Lower leg skin (tissue), 4 donors: ENCODE measurements at regions not wholly inside any gene's neighbourhood (a gene's known extent, or its start where the extent isn't known, plus 50 kb on each side); places are given as distances from the start of the nearest gene placed in this dataset.

ENCODE experiments used
- DNase-seq, 2 donors: peaks; one replicate each; pipeline ENCODE4 v3.0.0-alpha.2; 2019; ENCODE audit warnings: low spot score in 2 of 2
- H3K4me3 ChIP-seq: fragments of 200-600 bp; sonication (generic); 2 replicates; pipeline ENCODE4 v1.5.1; 2017; ENCODE audit warnings: mild to moderate bottlenecking, low read depth; ENCODE audit not compliant: poor library complexity, severe bottlenecking
- POLR2A ChIP-seq, 2 donors: fragments of 450-650 bp; IDR thresholded peaks; one replicate each; pipeline ENCODE4 v1.6.1; 2016 to 2017; ENCODE audit warnings: antibody characterized with exemption in 2 of 2, mild to moderate bottlenecking in 1 of 2, moderate library complexity in 1 of 2
- WGBS, 2 donors: methylation state at CpG; one replicate each; pipeline ENCODE4 v1.1.5; 2018; 5-methylcytosine and 5-hydroxymethylcytosine counted together
- intact Hi-C: fragments of 100-400 bp; cut with DNase I; formaldehyde crosslinking; loops from one replicate; pipeline ENCODE4 v1.15.0; 2023; ENCODE audit warnings: low total_unique reads
- TF ChIP-seq, protein P1 (sequence below), 3 donors: fragments of 450-650 bp; IDR thresholded peaks; one replicate each; pipeline ENCODE4 v1.5.1; 2016; ENCODE audit warnings: antibody characterized with exemption in 3 of 3, mild to moderate bottlenecking in 3 of 3, moderate library complexity in 2 of 3

DNA sequence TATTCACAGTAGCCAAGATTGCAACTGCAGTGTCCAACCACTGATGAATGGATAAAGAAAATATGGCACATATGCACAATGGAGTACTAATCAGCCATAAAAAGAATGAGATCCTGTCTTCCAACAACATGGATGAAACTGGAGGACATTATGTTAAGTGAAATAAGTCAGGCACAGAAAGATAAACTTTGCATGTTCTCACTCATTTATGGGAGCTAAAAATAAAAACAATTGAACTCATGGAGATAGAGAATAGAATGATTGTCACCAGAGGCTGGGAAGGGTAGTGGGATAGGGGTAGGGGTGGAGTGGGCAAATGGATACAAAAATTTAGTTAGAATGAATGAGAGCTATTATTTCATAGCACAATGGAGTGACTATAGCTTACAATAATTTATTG is 305.5 kb upstream of the ETAA1 start:
- no peak for DNase-seq
- H3K4me3 ChIP-seq, result no peak overlapping the region
- intact Hi-C loops, result no loop called here
- TF ChIP-seq, protein P1, sequence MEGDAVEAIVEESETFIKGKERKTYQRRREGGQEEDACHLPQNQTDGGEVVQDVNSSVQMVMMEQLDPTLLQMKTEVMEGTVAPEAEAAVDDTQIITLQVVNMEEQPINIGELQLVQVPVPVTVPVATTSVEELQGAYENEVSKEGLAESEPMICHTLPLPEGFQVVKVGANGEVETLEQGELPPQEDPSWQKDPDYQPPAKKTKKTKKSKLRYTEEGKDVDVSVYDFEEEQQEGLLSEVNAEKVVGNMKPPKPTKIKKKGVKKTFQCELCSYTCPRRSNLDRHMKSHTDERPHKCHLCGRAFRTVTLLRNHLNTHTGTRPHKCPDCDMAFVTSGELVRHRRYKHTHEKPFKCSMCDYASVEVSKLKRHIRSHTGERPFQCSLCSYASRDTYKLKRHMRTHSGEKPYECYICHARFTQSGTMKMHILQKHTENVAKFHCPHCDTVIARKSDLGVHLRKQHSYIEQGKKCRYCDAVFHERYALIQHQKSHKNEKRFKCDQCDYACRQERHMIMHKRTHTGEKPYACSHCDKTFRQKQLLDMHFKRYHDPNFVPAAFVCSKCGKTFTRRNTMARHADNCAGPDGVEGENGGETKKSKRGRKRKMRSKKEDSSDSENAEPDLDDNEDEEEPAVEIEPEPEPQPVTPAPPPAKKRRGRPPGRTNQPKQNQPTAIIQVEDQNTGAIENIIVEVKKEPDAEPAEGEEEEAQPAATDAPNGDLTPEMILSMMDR (IDR thresholded peaks at IDR 0.05), result no peak
- no peak for TF ChIP-seq POLR2A (IDR thresholded peaks at IDR 0.05)

DNA sequence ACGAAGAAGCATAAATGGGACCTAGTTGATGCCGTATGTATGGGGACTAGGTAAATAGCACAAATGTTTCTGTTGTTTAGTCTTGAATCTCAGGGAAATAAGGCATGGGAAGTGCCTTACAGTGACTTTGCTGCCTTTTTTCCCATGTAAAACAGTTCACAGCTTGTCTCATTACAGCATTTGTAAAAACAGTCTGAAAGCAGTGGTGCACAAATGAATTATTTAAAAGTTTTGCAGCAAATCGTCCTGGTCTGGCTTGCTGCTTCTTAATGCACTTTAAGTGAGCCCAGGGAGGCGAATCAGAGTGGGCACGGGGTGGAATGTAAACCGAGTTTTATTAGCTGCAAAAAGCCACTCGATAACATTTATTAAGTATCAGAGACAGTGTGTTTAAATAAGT is 302.0 kb upstream of the ETAA1 start:
- no peak overlapping the region for H3K4me3 ChIP-seq
- DNase-seq, result no peak
- intact Hi-C loops, result no loop called here
- TF ChIP-seq POLR2A (IDR thresholded peaks at IDR 0.05), result no peak
- TF ChIP-seq, protein P1 (IDR thresholded peaks at IDR 0.05), result no peak
- WGBS, 2 donors, result 72 to 77% methylated on average over 7 of the region's 7 CpGs

DNA sequence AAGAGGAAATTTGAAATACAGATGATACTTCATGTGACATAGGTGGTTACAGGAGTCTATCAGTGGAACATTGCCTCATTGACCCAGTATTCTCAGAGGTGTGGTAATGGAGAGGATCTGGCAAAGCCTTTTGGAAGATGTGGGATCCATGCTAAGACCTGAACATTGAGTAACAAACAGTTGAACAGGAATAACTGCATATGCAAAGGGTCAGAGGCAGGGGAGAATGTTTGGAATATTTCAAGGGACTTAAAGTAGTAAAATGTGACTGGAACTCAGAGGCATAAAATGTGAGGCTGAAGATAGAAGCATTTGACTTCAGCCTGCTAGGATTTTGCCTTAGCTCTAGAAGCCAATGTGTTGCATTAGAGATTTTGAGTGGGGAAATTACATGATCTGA is 300.2 kb upstream of the ETAA1 start:
- intact Hi-C loops, result loop anchor here (1.0 kb wide), 1 partner anchor 23 kb away; no protein-coding TSS in a partner anchor
- H3K4me3 ChIP-seq, result no peak overlapping the region
- TF ChIP-seq POLR2A (IDR thresholded peaks at IDR 0.05), result no peak
- TF ChIP-seq, protein P1 (IDR thresholded peaks at IDR 0.05), result no peak
- no peak for DNase-seq

DNA sequence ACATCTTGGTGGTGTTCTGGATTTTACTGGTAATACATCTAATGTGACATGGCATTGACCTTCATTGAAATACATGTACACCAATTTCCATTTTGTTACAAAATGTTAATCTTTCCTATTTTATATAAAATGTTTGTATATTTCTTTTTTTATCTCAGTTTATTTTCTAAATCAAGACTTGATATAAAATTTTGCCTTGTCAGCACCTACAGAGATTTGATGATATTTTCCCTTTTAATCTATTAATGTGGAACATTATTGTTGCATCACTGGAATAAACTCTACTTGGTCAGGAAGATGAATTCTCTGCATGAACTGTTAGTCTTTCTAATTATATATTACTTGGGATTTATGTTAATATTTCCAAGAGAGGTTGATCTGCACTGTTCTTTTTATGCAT is 294.0 kb upstream of the ETAA1 start:
- no peak overlapping the region for H3K4me3 ChIP-seq
- intact Hi-C loops, result no loop called here
- TF ChIP-seq, protein P1 (IDR thresholded peaks at IDR 0.05), result no peak
- no peak for TF ChIP-seq POLR2A (IDR thresholded peaks at IDR 0.05)
- DNase-seq, result no peak

DNA sequence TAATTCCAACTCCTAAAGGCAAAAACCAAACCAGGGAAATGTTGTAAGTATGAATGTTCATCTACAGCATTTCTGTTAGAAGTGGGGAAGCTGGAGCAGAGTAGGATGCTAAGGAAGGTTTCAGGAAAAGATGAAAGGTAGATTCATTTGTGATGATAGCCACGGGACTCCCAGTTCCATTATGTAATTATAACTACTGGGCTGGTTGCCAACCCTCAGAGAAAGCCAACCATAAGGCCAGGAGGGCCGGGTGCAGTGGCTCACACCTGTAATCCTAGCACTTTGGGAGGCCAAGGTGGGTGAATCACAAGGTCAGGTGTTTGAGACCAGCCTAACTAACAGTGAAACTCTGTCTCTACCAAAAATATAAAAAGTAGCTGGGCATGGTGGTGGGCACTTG is 288.9 kb upstream of the ETAA1 start:
- TF ChIP-seq, protein P1 (IDR thresholded peaks at IDR 0.05), result no peak
- no peak for TF ChIP-seq POLR2A (IDR thresholded peaks at IDR 0.05)
- H3K4me3 ChIP-seq, result no peak overlapping the region
- WGBS, 2 donors, result 29 to 36% methylated on average over 2 of the region's 2 CpGs
- no peak for DNase-seq
- intact Hi-C loops, result no loop called here

DNA sequence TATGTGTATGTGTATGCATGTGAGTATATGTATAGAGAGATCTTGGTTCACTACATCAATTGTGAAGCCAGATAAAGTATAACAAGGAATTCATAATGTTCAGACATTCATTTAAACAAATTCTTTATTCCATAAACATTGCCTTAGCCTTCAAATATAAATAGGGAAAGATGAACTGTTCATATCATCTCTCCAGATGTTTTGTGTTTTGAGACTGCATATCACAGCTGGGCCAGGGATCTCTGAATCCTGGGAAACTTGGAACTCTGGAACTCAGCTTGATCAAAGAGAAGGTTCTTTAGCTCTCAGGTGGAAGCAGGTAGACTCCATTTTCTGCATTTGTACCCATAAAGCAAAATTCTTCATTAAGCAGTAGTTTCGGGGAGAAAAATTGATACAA is 272.6 kb upstream of the ETAA1 start:
- intact Hi-C loops, result no loop called here
- TF ChIP-seq, protein P1 (IDR thresholded peaks at IDR 0.05), result no peak
- no peak for TF ChIP-seq POLR2A (IDR thresholded peaks at IDR 0.05)
- WGBS, 2 donors, result 87 to 100% methylated on average over 1 of the region's 1 CpG
- no peak for DNase-seq
- H3K4me3 ChIP-seq, result no peak overlapping the region
